GM20000 (cell line): ENCODE measurements at regions not wholly inside any gene's neighbourhood (a gene's known extent, or its start where the extent isn't known, plus 50 kb on each side); places are given as distances from the start of the nearest gene placed in this dataset.
"Not testable (repeated sequence)": the region's sequence is repeated elsewhere in the genome, so short reads cannot be mapped to it uniquely, and the experiment has no call there.

ENCODE experiments used
- DNase-seq: peaks from one replicate; pipeline ENCODE4 v3.0.0; 2012; ENCODE audit warnings: low spot score
- CTCF ChIP-seq: IDR thresholded peaks from 2 replicates; pipeline ENCODE4 v1.5.1; 2012; ENCODE audit warnings: mild to moderate bottlenecking, control low read depth; ENCODE audit errors: extremely low read depth, missing control alignments

GRCh38 chr6:99668036-99668705 is 61.5 kb downstream of the PRDM13 start:
- no peak for DNase-seq
- TF ChIP-seq CTCF = no peak

- no peak for TF ChIP-seq CTCF
- no peak for DNase-seq
These were observed 83.5 kb downstream of the PRDM13 start for GRCh38 chr6:99689916-99690685.

- DNase-seq = not testable (repeated sequence)
These were observed 95.7 kb downstream of the PRDM13 start for GRCh38 chr6:99702287-99702686.

- no peak for TF ChIP-seq CTCF
- no peak for DNase-seq
These were observed 102.4 kb downstream of the PRDM13 start for GRCh38 chr6:99709062-99709461.

- TF ChIP-seq CTCF = no peak
- DNase-seq = no peak
These were observed 104.7 kb downstream of the PRDM13 start for GRCh38 chr6:99711302-99711701.

GRCh38 chr6:99711925-99712324 is 105.3 kb downstream of the PRDM13 start:
- TF ChIP-seq CTCF = no peak
- DNase-seq = no peak

- no peak for TF ChIP-seq CTCF
- no peak for DNase-seq
These were observed 105.9 kb downstream of the PRDM13 start for GRCh38 chr6:99712519-99712918.

GRCh38 chr6:99722043-99722442 is 115.4 kb downstream of the PRDM13 start:
- not testable (repeated sequence) for DNase-seq

GRCh38 chr6:99730237-99730636 is 123.6 kb downstream of the PRDM13 start:
- not testable (repeated sequence) for DNase-seq
